ENCODE measurements at regions not wholly inside any gene's neighbourhood (a gene's known extent, or its start where the extent isn't known, plus 50 kb on each side); places are given as distances from the start of the nearest gene placed in this dataset.
"Not testable (repeated sequence)": the region's sequence is repeated elsewhere in the genome, so short reads cannot be mapped to it uniquely, and the experiment has no call there.

DNA sequence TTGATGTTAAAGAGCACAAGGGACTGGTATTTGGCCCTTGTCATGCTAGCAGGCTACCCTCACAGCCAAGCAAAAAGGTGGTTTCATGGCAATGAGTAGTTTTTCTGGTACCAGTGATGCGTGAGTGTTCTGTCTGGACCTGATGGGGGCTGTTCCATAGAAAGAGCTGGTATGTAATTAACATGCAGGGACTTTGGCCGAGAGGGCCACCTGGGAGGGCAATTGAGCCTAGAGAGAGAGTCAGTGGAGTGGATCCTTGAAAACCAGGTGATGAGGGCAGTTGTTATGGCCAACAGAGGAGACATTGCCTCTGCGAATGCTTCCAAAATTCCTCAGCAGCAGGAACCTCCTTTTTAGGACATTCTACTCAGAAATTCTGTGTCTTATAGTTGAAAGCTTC lies 383.3 kb downstream of the PSAT1 start:
- peaks cover 5% of the 10 kb centered on the region; the same call in 1 of the 2 replicates for H3K4me1 ChIP-seq (ENCODE audit: control insufficient read depth, insufficient read depth, low read length)
- no peak overlapping the region for H3K4me3 ChIP-seq (ENCODE audit: low read depth, low read length)
- no peak overlapping the region for H3K27ac ChIP-seq (ENCODE audit: low read depth, low read length)
- H3K9ac ChIP-seq (ENCODE audit: low read length), result no peak overlapping the region
- H3K9me3 ChIP-seq (ENCODE audit: control insufficient read depth, insufficient read depth, low read depth, low read length), result no peaks in the 10 kb centered on the region
- H3K36me3 ChIP-seq (ENCODE audit: control insufficient read depth, insufficient read depth, low read length), result no peaks in the 10 kb centered on the region
- no peaks in the 10 kb centered on the region for H3K27me3 ChIP-seq (ENCODE audit: control insufficient read depth, insufficient read depth, low read length)

- Histone ChIP-seq H3K27me3 (ENCODE audit: control insufficient read depth, insufficient read depth, low read length) (no peaks in the 10 kb centered on the region), H3K9ac (ENCODE audit: low read length) (no peak overlapping the region), H3K27ac (ENCODE audit: low read depth, low read length) (no peak overlapping the region), H3K36me3 (ENCODE audit: control insufficient read depth, insufficient read depth, low read length) (no peaks in the 10 kb centered on the region), H3K4me1 (ENCODE audit: control insufficient read depth, insufficient read depth, low read length) (peaks cover 5% of the 10 kb centered on the region; the same call in 1 of the 2 replicates), H3K4me3 (ENCODE audit: low read depth, low read length) (no peak overlapping the region), H3K9me3 (ENCODE audit: control insufficient read depth, insufficient read depth, low read depth, low read length) (no peaks in the 10 kb centered on the region)
Observed at GRCh38 chr9:78682216-78682615, 385.3 kb downstream of the PSAT1 start.

GRCh38 chr9:78685471-78685870 lies 388.5 kb downstream of the PSAT1 start:
- no peaks in the 10 kb centered on the region for H3K4me1 ChIP-seq (ENCODE audit: control insufficient read depth, insufficient read depth, low read length)
- H3K36me3 ChIP-seq (ENCODE audit: control insufficient read depth, insufficient read depth, low read length), result no peaks in the 10 kb centered on the region
- no peak overlapping the region for H3K4me3 ChIP-seq (ENCODE audit: low read depth, low read length)
- H3K9ac ChIP-seq (ENCODE audit: low read length), result no peak overlapping the region
- no peak overlapping the region for H3K27ac ChIP-seq (ENCODE audit: low read depth, low read length)
- H3K9me3 ChIP-seq (ENCODE audit: control insufficient read depth, insufficient read depth, low read depth, low read length), result no peaks in the 10 kb centered on the region
- no peaks in the 10 kb centered on the region for H3K27me3 ChIP-seq (ENCODE audit: control insufficient read depth, insufficient read depth, low read length)

DNA sequence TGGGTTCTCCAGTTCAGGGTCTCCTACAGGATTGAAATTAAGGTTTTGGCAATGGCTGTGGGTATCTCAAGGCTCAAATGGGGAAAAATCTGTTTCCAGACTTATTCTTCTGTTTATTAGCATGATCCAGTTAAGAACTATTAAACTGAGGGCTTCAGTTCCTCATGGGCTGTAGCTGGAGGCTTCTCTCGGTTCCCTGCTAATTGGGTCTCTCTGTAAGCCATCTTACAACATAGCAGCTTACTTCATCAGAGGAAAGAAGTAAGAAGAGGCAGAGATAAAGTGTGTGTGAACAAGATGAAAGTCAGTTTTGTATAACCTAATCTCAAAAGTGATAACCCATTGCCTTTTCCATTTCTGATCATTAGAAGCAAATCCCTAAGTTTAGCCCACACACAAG lies 391.9 kb downstream of the PSAT1 start:
- Histone ChIP-seq H3K4me3 (ENCODE audit: low read depth, low read length) (no peak overlapping the region), H3K27me3 (ENCODE audit: control insufficient read depth, insufficient read depth, low read length) (no peaks in the 10 kb centered on the region), H3K9ac (ENCODE audit: low read length) (no peak overlapping the region), H3K9me3 (ENCODE audit: control insufficient read depth, insufficient read depth, low read depth, low read length) (no peaks in the 10 kb centered on the region), H3K36me3 (ENCODE audit: control insufficient read depth, insufficient read depth, low read length) (no peaks in the 10 kb centered on the region), H3K4me1 (ENCODE audit: control insufficient read depth, insufficient read depth, low read length) (no peaks in the 10 kb centered on the region), H3K27ac (ENCODE audit: low read depth, low read length) (no peak overlapping the region)

- Histone ChIP-seq H3K4me1 (ENCODE audit: control insufficient read depth, insufficient read depth, low read length) (no peaks in the 10 kb centered on the region), H3K27ac (ENCODE audit: low read depth, low read length) (no peak overlapping the region), H3K36me3 (ENCODE audit: control insufficient read depth, insufficient read depth, low read length) (no peaks in the 10 kb centered on the region), H3K4me3 (ENCODE audit: low read depth, low read length) (no peak overlapping the region), H3K9ac (ENCODE audit: low read length) (no peak overlapping the region), H3K9me3 (ENCODE audit: control insufficient read depth, insufficient read depth, low read depth, low read length) (no peaks in the 10 kb centered on the region), H3K27me3 (ENCODE audit: control insufficient read depth, insufficient read depth, low read length) (no peaks in the 10 kb centered on the region)
Observed at GRCh38 chr9:78691542-78691941, 394.6 kb downstream of the PSAT1 start.

GRCh38 chr9:78692871-78693270 lies 395.9 kb downstream of the PSAT1 start:
- no peaks in the 10 kb centered on the region for H3K9me3 ChIP-seq (ENCODE audit: control insufficient read depth, insufficient read depth, low read depth, low read length)
- H3K36me3 ChIP-seq (ENCODE audit: control insufficient read depth, insufficient read depth, low read length), result no peaks in the 10 kb centered on the region
- no peak overlapping the region for H3K9ac ChIP-seq (ENCODE audit: low read length)
- no peak overlapping the region for H3K4me3 ChIP-seq (ENCODE audit: low read depth, low read length)
- H3K4me1 ChIP-seq (ENCODE audit: control insufficient read depth, insufficient read depth, low read length), result no peaks in the 10 kb centered on the region
- no peaks in the 10 kb centered on the region for H3K27me3 ChIP-seq (ENCODE audit: control insufficient read depth, insufficient read depth, low read length)
- no peak overlapping the region for H3K27ac ChIP-seq (ENCODE audit: low read depth, low read length)

DNA sequence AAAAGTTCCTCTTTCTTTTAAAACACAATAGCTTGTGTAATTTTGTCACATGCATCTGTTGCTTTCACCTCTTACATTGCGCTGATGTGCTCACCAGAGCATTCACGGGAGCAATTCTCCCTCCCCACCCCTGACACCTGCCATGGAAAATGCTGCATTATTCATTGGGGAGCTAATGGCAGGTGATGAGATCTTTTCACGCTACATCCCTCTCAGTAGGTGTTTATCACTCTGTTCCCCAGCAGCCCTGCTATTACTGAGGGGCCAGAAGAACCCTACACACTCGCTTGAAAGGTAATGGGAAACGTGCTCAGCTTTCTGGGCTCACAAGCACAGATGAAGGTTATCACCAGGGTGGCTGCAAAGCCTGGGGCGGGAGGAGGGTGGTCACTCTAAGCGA lies 398.0 kb downstream of the PSAT1 start:
- Histone ChIP-seq H3K4me3 (ENCODE audit: low read depth, low read length) (no peak overlapping the region), H3K9ac (ENCODE audit: low read length) (no peak overlapping the region), H3K27ac (ENCODE audit: low read depth, low read length) (no peak overlapping the region), H3K27me3 (ENCODE audit: control insufficient read depth, insufficient read depth, low read length) (no peaks in the 10 kb centered on the region), H3K9me3 (ENCODE audit: control insufficient read depth, insufficient read depth, low read depth, low read length) (no peaks in the 10 kb centered on the region), H3K4me1 (ENCODE audit: control insufficient read depth, insufficient read depth, low read length) (no peaks in the 10 kb centered on the region), H3K36me3 (ENCODE audit: control insufficient read depth, insufficient read depth, low read length) (no peaks in the 10 kb centered on the region)

GRCh38 chr9:78695519-78695918 lies 398.6 kb downstream of the PSAT1 start:
- H3K27me3 ChIP-seq (ENCODE audit: control insufficient read depth, insufficient read depth, low read length), result no peaks in the 10 kb centered on the region
- no peak overlapping the region for H3K9ac ChIP-seq (ENCODE audit: low read length)
- H3K4me3 ChIP-seq (ENCODE audit: low read depth, low read length), result no peak overlapping the region

DNA sequence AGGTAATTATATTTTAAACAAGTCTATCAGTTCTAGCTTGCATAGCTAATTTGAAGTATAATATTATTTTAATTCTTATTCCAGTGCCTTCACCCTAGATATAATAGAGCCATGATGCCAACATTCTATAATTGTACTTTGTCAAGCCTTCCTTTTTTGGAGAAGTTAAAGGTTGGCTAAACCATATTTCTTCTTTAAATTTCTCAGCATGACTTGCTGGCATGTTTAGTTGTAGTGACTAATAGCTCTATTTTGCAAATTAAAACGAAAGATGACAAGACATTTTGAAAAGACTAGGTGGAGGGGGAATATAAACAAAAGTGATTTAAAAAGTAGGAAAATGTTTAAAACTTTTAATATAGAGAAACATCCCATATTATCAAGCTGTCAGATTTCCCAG lies 400.7 kb downstream of the PSAT1 start:
- H3K9me3 ChIP-seq (ENCODE audit: control insufficient read depth, insufficient read depth, low read depth, low read length), result no peaks in the 10 kb centered on the region
- no peaks in the 10 kb centered on the region for H3K4me1 ChIP-seq (ENCODE audit: control insufficient read depth, insufficient read depth, low read length)
- no peak overlapping the region for H3K9ac ChIP-seq (ENCODE audit: low read length)
- no peak overlapping the region for H3K4me3 ChIP-seq (ENCODE audit: low read depth, low read length)
- H3K27me3 ChIP-seq (ENCODE audit: control insufficient read depth, insufficient read depth, low read length), result no peaks in the 10 kb centered on the region
- no peak overlapping the region for H3K27ac ChIP-seq (ENCODE audit: low read depth, low read length)
- no peaks in the 10 kb centered on the region for H3K36me3 ChIP-seq (ENCODE audit: control insufficient read depth, insufficient read depth, low read length)

More at GRCh38 chr9:78695519-78695918, 398.6 kb downstream of the PSAT1 start:
- no peaks in the 10 kb centered on the region for H3K4me1 ChIP-seq (ENCODE audit: control insufficient read depth, insufficient read depth, low read length)
- no peaks in the 10 kb centered on the region for H3K36me3 ChIP-seq (ENCODE audit: control insufficient read depth, insufficient read depth, low read length)
- H3K9me3 ChIP-seq (ENCODE audit: control insufficient read depth, insufficient read depth, low read depth, low read length), result no peaks in the 10 kb centered on the region
- no peak overlapping the region for H3K27ac ChIP-seq (ENCODE audit: low read depth, low read length)

GRCh38 chr9:78698371-78698770 lies 401.4 kb downstream of the PSAT1 start:
- no peaks in the 10 kb centered on the region for H3K4me1 ChIP-seq (ENCODE audit: control insufficient read depth, insufficient read depth, low read length)
- H3K27me3 ChIP-seq (ENCODE audit: control insufficient read depth, insufficient read depth, low read length), result no peaks in the 10 kb centered on the region
- H3K4me3 ChIP-seq (ENCODE audit: low read depth, low read length), result no peak overlapping the region
- no peak overlapping the region for H3K9ac ChIP-seq (ENCODE audit: low read length)
- H3K36me3 ChIP-seq (ENCODE audit: control insufficient read depth, insufficient read depth, low read length), result no peaks in the 10 kb centered on the region
- no peaks in the 10 kb centered on the region for H3K9me3 ChIP-seq (ENCODE audit: control insufficient read depth, insufficient read depth, low read depth, low read length)
- no peak overlapping the region for H3K27ac ChIP-seq (ENCODE audit: low read depth, low read length)

- H3K9ac ChIP-seq (ENCODE audit: low read length); H3K27ac ChIP-seq (ENCODE audit: low read depth, low read length); H3K27me3 ChIP-seq (ENCODE audit: control insufficient read depth, insufficient read depth, low read length); H3K4me3 ChIP-seq (ENCODE audit: low read depth, low read length); H3K4me1 ChIP-seq (ENCODE audit: control insufficient read depth, insufficient read depth, low read length); H3K36me3 ChIP-seq (ENCODE audit: control insufficient read depth, insufficient read depth, low read length); H3K9me3 ChIP-seq (ENCODE audit: control insufficient read depth, insufficient read depth, low read depth, low read length): not testable (repeated sequence)
Observed at GRCh38 chr9:78699217-78699616, 402.3 kb downstream of the PSAT1 start.

DNA sequence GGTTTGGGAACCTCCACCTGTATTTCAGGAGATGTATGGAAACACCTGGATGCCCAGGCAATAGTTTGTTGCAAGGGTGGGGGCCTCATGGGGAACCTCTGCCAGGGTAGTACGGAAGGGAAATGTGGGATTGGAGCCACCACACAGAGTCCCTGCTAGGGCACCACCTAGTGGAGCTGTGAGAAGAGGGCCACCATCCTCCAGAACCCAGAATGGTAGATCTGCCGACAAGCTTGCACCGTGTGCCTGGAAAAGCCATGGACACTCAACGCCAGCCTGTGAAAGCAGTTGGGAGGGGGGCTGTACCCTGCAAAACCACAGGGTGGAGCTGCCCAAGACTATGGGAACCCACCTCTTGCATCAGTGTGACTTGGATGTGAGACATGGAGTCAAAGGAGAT lies 407.2 kb downstream of the PSAT1 start:
- not testable (repeated sequence) for H3K27ac ChIP-seq (ENCODE audit: low read depth, low read length); H3K36me3 ChIP-seq (ENCODE audit: control insufficient read depth, insufficient read depth, low read length); H3K4me1 ChIP-seq (ENCODE audit: control insufficient read depth, insufficient read depth, low read length); H3K9ac ChIP-seq (ENCODE audit: low read length); H3K27me3 ChIP-seq (ENCODE audit: control insufficient read depth, insufficient read depth, low read length); H3K9me3 ChIP-seq (ENCODE audit: control insufficient read depth, insufficient read depth, low read depth, low read length); H3K4me3 ChIP-seq (ENCODE audit: low read depth, low read length)
